ENCODE measurements at regions not wholly inside any gene's neighbourhood (a gene's known extent, or its start where the extent isn't known, plus 50 kb on each side); places are given as distances from the start of the nearest gene placed in this dataset.

GRCh38 chr16:72481419-72481818 lies 309.5 kb upstream of the PMFBP1 start:
- Histone ChIP-seq H3K4me2 (replicated peaks; ENCODE audit: extremely low read depth, low read length, poor library complexity, severe bottlenecking) (no peak overlapping the region), H3K9ac (ENCODE audit: insufficient read depth, low read length, poor library complexity, severe bottlenecking) (no peak overlapping the region), H3K79me2 (ENCODE audit: insufficient read depth, low read length) (no peaks in the 10 kb centered on the region), H3K36me3 (replicated peaks in 1 of 2; ENCODE audit: control insufficient read depth in 1 of 2, insufficient read depth in 2 of 2, low read length in 2 of 2) (no peaks in the 10 kb centered on the region), H3K27ac (ENCODE audit: low read depth in 1 of 2, low read length in 2 of 2) (no peak overlapping the region), H3K9me3 (replicated peaks in 1 of 2; ENCODE audit: control insufficient read depth in 1 of 2, insufficient read depth in 1 of 2, low read length in 2 of 2) (no peaks in the 10 kb centered on the region), H3K4me1 (ENCODE audit: control insufficient read depth in 1 of 2, insufficient read depth in 2 of 2, low read length in 2 of 2) (no peaks in the 10 kb centered on the region), H3K4me3 (replicated peaks in 1 of 3; ENCODE audit: low read depth in 2 of 3, low read length in 3 of 3) (no peak overlapping the region), H2AFZ (ENCODE audit: insufficient read depth, low read depth, low read length, poor library complexity, severe bottlenecking) (no peak overlapping the region), H4K20me1 (ENCODE audit: insufficient read depth, low read length) (no peaks in the 10 kb centered on the region), H3K27me3 (ENCODE audit: control insufficient read depth in 2 of 2, insufficient read depth in 2 of 2, low read length in 2 of 2) (no peaks in the 10 kb centered on the region)
- Mint-ChIP-seq H3K4me3 (no peak overlapping the region), H3K27ac (no peak overlapping the region), H3K36me3 (peaks cover 0 to 5% of the 10 kb centered on the region in 2 donors), H3K27me3 (ENCODE audit: low read depth in 3 of 3) (no peaks in the 10 kb centered on the region), H3K9me3 (no peaks in the 10 kb centered on the region), H3K4me1 (peaks cover 8% of the 10 kb centered on the region)
- intact Hi-C loops (cut with micrococcal nuclease): no loop called here
- no peak for DNase-seq
- TF ChIP-seq CTCF (IDR thresholded peaks at IDR 0.05): no peak

- intact Hi-C loops (cut with micrococcal nuclease): no loop called here
These were observed 309.0 kb upstream of the PMFBP1 start for GRCh38 chr16:72480911-72481310.

More at GRCh38 chr16:72480911-72481310, 309.0 kb upstream of the PMFBP1 start:
- no peak overlapping the region for H3K27ac ChIP-seq (ENCODE audit: low read depth in 1 of 2, low read length in 2 of 2)
- H3K27ac Mint-ChIP-seq: no peak overlapping the region
- no peak overlapping the region for H3K9ac ChIP-seq (ENCODE audit: insufficient read depth, low read length, poor library complexity, severe bottlenecking)
- no peaks in the 10 kb centered on the region for H3K4me1 ChIP-seq (ENCODE audit: control insufficient read depth in 1 of 2, insufficient read depth in 2 of 2, low read length in 2 of 2)
- DNase-seq: no peak
- H3K27me3 Mint-ChIP-seq (ENCODE audit: low read depth in 3 of 3): no peaks in the 10 kb centered on the region
- H3K36me3 ChIP-seq (replicated peaks in 1 of 2; ENCODE audit: control insufficient read depth in 1 of 2, insufficient read depth in 2 of 2, low read length in 2 of 2): no peaks in the 10 kb centered on the region
- H4K20me1 ChIP-seq (ENCODE audit: insufficient read depth, low read length): no peaks in the 10 kb centered on the region
- H3K36me3 Mint-ChIP-seq: peaks cover 0 to 5% of the 10 kb centered on the region in 2 donors
- H3K4me3 ChIP-seq (replicated peaks in 1 of 3; ENCODE audit: low read depth in 2 of 3, low read length in 3 of 3): no peak overlapping the region
- H3K9me3 ChIP-seq (replicated peaks in 1 of 2; ENCODE audit: control insufficient read depth in 1 of 2, insufficient read depth in 1 of 2, low read length in 2 of 2): no peaks in the 10 kb centered on the region
- H2AFZ ChIP-seq (ENCODE audit: insufficient read depth, low read depth, low read length, poor library complexity, severe bottlenecking): no peak overlapping the region
- no peak overlapping the region for H3K4me2 ChIP-seq (replicated peaks; ENCODE audit: extremely low read depth, low read length, poor library complexity, severe bottlenecking)
- no peak for TF ChIP-seq CTCF (IDR thresholded peaks at IDR 0.05)
- H3K79me2 ChIP-seq (ENCODE audit: insufficient read depth, low read length): no peaks in the 10 kb centered on the region
- peaks cover 8% of the 10 kb centered on the region for H3K4me1 Mint-ChIP-seq
- no peaks in the 10 kb centered on the region for H3K9me3 Mint-ChIP-seq
- WGBS (ENCODE audit: insufficient coverage): no CpG with 5 or more reads among the region's 2 CpGs
- H3K27me3 ChIP-seq (ENCODE audit: control insufficient read depth in 2 of 2, insufficient read depth in 2 of 2, low read length in 2 of 2): no peaks in the 10 kb centered on the region
- H3K4me3 Mint-ChIP-seq: no peak overlapping the region
